ENCODE measurements at regions not wholly inside any gene's neighbourhood (a gene's known extent, or its start where the extent isn't known, plus 50 kb on each side); places are given as distances from the start of the nearest gene placed in this dataset.
A peak's percentile ranks its signal among the peaks of the same experiment; 100 is the strongest.

DNA sequence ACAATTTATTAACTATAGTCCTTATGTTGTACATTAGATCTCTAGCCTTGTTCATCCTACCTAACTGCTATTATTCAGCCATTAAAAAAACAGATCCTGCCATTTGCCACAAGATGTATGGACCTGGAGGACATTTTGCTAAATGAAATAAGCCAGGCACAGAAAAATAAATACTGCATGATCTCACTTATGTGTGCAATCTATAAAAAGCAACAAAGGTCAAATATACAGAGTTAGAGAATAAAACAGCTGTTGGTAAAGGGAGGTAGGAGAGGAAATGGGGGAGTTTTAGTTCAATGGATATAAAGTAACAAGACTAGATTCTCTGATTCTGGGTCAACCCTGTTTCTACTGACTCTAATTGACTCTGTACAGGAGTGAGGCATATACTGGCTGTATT, 103.3 kb upstream of the FAM9C start:
- no peak for DNase-seq (ENCODE audit: low read depth)

- no peak for DNase-seq (ENCODE audit: low read depth)
Measured at GRCh38 chrX:13147147-13147546, 102.7 kb upstream of the FAM9C start.

GRCh38 chrX:13144927-13145655, 100.7 kb upstream of the FAM9C start:
- no peak for DNase-seq (ENCODE audit: low read depth)

DNA sequence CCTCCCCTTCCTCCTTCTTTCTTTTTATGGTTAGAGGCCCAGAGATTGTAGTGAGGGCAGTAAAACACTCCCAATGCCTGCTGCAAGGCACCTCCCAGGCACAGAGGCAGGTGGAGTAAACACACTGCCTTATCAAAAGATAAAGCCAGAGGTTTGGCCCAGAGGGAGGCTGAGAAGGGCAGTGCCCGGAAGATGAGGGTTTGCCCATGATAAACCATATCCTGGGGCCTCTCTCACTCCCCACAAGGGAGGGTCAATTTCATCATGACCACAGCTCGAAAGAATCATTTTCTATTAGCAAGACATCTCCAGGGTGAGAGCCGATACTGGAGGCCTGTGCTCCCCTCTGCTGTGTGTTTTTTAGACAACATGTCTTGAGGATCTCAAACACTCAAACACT, 98.5 kb upstream of the FAM9C start:
- DNase-seq (ENCODE audit: low read depth) = no peak

DNA sequence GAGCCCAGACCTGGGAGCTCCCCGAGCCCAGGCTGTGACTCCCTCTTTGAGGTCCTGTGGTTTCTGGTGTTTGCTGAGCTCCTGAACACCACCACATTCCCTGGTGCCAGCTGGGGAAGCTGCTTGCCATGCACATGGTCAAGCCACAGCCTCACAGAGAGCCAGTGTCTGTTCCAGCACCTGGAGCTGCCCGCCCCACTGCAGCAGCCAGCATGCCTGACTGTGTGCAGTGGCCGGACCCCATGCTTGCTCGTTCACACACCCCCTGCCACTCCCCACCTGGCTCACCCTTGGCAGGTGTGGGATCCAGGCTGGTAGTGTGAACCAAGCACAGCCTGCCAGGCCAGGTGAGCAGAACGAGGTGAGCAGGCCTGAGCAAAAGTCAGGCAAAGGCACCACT, 95.6 kb upstream of the FAM9C start:
- no peak for DNase-seq (ENCODE audit: low read depth)

DNA sequence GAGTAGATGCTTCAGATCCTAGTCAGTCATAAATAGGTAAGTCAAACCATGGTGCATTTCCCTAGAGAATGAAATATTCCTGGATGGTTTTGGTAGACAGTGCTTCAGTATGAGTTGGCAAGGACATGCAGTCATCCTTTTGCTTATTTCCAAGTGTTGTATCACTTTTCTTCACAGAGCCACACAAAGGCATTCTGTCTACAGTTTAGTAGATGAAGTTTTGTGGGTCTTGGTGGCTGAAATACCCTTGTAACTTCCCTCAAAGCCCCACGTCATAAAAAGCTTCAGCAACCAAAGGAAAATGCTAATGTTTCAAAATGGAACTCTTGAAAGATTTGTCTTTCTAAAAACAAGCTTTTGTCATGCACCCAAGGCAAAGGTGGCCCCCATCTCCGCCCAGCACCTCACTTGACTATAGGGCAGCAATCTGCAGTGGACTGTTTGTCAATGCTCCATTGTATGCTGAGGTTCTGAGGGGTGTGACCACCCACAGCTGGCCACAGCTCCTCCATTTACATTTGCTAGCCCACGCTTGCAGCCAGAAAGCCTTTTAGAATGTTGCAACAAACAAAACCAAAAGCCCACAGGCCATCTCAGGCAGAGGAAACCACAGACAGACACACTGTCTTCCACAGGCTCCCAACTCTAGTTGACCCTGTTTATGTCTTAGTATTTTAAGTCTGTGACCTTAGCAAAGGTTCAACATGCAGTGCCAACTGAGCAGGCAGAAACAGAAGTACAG, 87.1 kb upstream of the FAM9C start:
- DNase-seq (ENCODE audit: low read depth) = no peak

DNA sequence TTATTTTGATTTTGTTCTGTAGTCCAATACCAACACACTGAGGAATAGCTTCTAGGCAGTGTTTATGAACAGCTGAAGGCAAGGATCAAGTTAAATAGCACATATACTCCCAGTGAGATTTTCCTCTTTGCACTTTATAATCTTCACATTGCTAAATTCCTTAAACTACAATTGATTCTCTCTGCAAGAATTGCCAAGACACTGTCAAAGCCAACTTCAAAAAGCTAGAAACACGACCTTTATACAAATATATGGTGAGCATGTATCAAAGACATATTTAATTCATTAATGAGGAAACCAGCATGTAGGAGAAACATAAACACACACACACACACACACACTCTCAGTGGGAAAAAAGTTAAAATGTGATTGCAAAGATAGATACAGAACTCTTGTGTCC, 86.4 kb upstream of the FAM9C start:
- no peak for DNase-seq (ENCODE audit: low read depth)

GRCh38 chrX:13128104-13128503, 83.7 kb upstream of the FAM9C start:
- no peak for DNase-seq (ENCODE audit: low read depth)

DNA sequence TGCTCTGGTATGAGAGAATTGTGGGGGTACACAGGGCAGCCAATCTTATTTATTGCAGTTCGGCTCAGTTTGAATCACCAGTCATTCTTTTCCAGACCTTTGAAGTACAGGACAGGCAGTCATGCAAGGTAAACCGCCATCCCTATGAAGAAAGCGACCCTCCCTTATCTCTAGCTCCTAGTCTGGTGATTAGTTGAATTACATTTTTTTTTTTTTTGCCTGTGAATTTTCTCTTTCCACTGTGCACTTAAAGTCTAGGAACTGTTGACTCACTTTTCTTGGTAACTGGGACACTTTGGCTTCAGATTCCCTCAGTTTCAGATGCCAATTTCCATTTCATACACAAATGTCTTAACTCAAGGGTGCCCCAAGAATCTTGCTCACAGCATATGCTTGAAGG, 82.4 kb upstream of the FAM9C start:
- DNase-seq (ENCODE audit: low read depth) = no peak

GRCh38 chrX:13125188-13125587, 80.8 kb upstream of the FAM9C start:
- no peak for DNase-seq (ENCODE audit: low read depth)

- no peak for DNase-seq (ENCODE audit: low read depth)
Measured at GRCh38 chrX:13123857-13124345, 79.5 kb upstream of the FAM9C start.

DNA sequence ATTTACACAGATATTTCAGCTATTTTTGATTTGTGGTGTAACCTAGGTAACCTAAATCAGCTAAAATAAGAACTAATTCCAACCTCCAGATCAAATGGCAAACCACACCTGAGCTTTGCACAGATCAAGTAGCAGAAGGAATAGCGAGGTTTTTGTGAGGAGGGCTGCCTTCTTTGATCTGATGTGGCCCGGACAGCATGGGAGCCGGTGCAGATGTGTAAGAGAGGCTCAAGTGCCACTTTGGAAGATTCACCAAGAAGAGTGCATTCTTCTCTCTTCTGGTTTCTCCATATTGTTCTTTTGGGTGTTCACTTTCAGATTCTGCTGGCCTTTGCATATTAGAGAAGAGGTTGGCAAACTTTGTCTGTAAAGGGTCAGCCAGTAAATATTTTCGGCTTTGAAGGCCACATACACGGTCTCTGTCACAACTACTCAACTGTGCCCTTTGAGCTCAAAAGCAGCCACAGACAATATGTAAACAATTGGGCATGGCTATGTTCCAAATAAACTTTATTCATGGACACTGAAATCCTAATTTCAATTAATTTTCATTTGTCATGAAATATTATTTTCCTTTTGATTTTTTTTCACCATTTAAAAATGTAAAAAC, 78.9 kb upstream of the FAM9C start:
- no peak for DNase-seq (ENCODE audit: low read depth)

GRCh38 chrX:13121020-13121555, 76.7 kb upstream of the FAM9C start:
- DNase-seq (ENCODE audit: low read depth) = no peak

- DNase-seq (ENCODE audit: low read depth) = no peak
Measured at GRCh38 chrX:13120017-13120416, 75.6 kb upstream of the FAM9C start.

GRCh38 chrX:13119386-13119785, 75.0 kb upstream of the FAM9C start:
- no peak for DNase-seq (ENCODE audit: low read depth)

GRCh38 chrX:13115146-13115855, 70.9 kb upstream of the FAM9C start:
- DNase-seq (ENCODE audit: low read depth) = no peak

DNA sequence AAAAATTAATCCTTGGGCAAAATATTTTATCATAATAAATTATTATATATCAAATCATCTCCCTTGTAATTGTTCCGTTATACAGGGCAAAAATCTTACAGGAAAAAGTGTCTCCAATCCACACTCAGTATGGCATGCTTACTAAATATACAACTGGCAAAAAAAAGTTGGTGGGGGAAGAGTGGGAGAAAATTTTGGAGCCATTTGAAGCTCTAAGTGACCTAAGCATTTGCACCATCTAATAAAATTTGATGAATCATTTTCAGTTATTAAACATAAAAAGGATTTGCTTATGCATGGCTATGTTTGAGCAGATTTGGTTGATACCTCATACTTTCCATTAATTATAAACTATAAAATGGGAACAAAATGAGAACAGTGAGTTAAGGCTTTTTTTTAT, 68.1 kb upstream of the FAM9C start:
- DNase-seq (ENCODE audit: low read depth) = no peak

- DNase-seq (ENCODE audit: low read depth) = peak; percentile 85
Measured at GRCh38 chrX:13110433-13111324, 66.3 kb upstream of the FAM9C start.

DNA sequence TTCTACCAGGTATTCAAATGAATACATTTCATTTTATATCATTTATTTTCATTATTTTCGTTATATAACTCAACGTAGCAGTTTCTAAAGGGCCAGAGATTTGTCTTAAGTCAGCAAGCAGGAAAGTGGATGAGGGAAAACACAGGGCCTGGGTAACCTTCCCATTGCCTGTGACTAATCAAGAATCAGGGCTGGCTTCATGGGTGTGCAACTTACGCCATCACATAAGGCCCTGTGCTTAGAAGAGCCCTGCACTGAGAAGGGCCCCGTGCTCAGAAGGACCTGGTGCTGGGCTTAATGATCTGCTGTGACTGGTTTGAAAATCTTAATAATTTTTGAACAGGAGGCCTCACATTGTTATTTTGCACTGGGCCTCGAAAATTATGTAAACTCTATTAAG, 65.4 kb upstream of the FAM9C start:
- DNase-seq (ENCODE audit: low read depth) = no peak

- no peak for DNase-seq (ENCODE audit: low read depth)
Measured at GRCh38 chrX:13103914-13104274, 59.5 kb upstream of the FAM9C start.

GRCh38 chrX:13103188-13103913, 58.9 kb upstream of the FAM9C start:
- no peak for DNase-seq (ENCODE audit: low read depth)
